ENCODE measurements at regions not wholly inside any gene's neighbourhood (a gene's known extent, or its start where the extent isn't known, plus 50 kb on each side); places are given as distances from the start of the nearest gene placed in this dataset.

DNA sequence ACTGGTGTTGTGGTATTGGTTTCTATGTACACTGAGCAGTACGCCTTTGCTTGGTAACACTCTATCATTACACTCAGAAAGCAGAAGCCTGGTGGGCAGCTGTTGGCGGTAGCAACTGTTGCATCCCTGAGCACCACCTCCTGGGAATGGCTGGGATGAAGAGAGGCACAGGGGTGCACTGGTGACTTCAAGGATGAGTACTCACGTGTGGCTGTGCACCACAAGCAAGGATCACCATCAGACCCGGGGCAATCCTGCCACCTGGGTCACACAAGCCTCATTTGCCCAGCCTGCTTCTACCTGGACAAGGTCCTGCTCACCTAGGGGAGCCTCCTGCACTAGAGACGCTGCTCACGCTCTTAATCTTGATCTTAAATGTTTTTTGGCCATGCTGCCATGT is 336.4 kb downstream of the SI start:
- Histone ChIP-seq H3K9ac (ENCODE audit: extremely low read depth, insufficient read length, low read length) (no peak overlapping the region), H3K79me1 (ENCODE audit: insufficient read depth, low read depth, low read length, poor library complexity, severe bottlenecking) (no peaks in the 10 kb centered on the region), H3K79me2 (ENCODE audit: insufficient read depth, low read length) (no peaks in the 10 kb centered on the region), H3K23me2 (ENCODE audit: insufficient read length, low read depth, low read length, poor library complexity, severe bottlenecking) (no peaks in the 10 kb centered on the region), H2BK15ac (ENCODE audit: low read depth, low read length) (no peak overlapping the region), H2BK20ac (ENCODE audit: low read depth, low read length, poor library complexity, severe bottlenecking) (no peak overlapping the region), H3K18ac (ENCODE audit: insufficient read length, low read depth, low read length) (no peak overlapping the region), H2BK120ac (ENCODE audit: low read depth, low read length, poor library complexity, severe bottlenecking) (no peak overlapping the region), H4K20me1 (ENCODE audit: control insufficient read depth, insufficient read depth, insufficient read length) (no peaks in the 10 kb centered on the region), H3K4ac (ENCODE audit: low read depth, low read length) (no peak overlapping the region), H2BK12ac (ENCODE audit: insufficient read length, low read depth, low read length) (no peak overlapping the region), H2AFZ (ENCODE audit: low read length) (no peak overlapping the region), H3K27ac (ENCODE audit: insufficient read length, low read depth, low read length) (no peak overlapping the region), H3T11ph (ENCODE audit: low read length) (no peak overlapping the region), H3K27me3 (ENCODE audit: insufficient read depth, low read length) (no peaks in the 10 kb centered on the region), H4K91ac (ENCODE audit: insufficient read length, low read depth, low read length) (no peak overlapping the region), H3K14ac (ENCODE audit: insufficient read depth, low read length) (no peak overlapping the region), H2BK5ac (ENCODE audit: insufficient read length, low read length) (no peak overlapping the region), H3K9me3 (ENCODE audit: control insufficient read depth, low read depth, low read length) (no peaks in the 10 kb centered on the region), H3K23ac (ENCODE audit: insufficient read length, low read depth, low read length) (no peak overlapping the region), H4K8ac (replicated peaks; ENCODE audit: insufficient read length, low read depth, low read length) (no peak overlapping the region), H3K56ac (ENCODE audit: insufficient read length, low read depth, low read length) (no peak overlapping the region), H3K4me2 (ENCODE audit: insufficient read depth, insufficient read length, low read length) (no peak overlapping the region), H2AK5ac (ENCODE audit: insufficient read length, low read length) (no peak overlapping the region), H4K5ac (ENCODE audit: insufficient read length, low read depth, low read length) (no peak overlapping the region), H3K4me1 (ENCODE audit: insufficient read depth, low read length) (no peaks in the 10 kb centered on the region; the same call in 1 of the 2 replicates)
- no CpG with 5 or more reads among the region's 6 CpGs for WGBS (ENCODE audit: extremely low coverage, insufficient read length, low lambda C conversion rate)
- peaks cover 3 to 6% of the 10 kb centered on the region in 2 experiments; a peak in 2 of 5 replicates for H3K9me3 Mint-ChIP-seq
- no peak for DNase-seq
- no peak overlapping the region for H3K27ac Mint-ChIP-seq
- H3K4me1 Mint-ChIP-seq: peaks cover 10 to 11% of the 10 kb centered on the region in 2 experiments
- no peaks in the 10 kb centered on the region for H3K27me3 Mint-ChIP-seq (ENCODE audit: low read depth)
- no peak overlapping the region for H3K4me3 Mint-ChIP-seq
- peaks cover 0 to 1% (median 0%) of the 10 kb centered on the region in 3 experiments; a peak in 2 of 7 replicates for H3K36me3 Mint-ChIP-seq (ENCODE audit: insufficient read depth in 1 of 3, low read depth in 3 of 3)
- TF ChIP-seq, protein P1, sequence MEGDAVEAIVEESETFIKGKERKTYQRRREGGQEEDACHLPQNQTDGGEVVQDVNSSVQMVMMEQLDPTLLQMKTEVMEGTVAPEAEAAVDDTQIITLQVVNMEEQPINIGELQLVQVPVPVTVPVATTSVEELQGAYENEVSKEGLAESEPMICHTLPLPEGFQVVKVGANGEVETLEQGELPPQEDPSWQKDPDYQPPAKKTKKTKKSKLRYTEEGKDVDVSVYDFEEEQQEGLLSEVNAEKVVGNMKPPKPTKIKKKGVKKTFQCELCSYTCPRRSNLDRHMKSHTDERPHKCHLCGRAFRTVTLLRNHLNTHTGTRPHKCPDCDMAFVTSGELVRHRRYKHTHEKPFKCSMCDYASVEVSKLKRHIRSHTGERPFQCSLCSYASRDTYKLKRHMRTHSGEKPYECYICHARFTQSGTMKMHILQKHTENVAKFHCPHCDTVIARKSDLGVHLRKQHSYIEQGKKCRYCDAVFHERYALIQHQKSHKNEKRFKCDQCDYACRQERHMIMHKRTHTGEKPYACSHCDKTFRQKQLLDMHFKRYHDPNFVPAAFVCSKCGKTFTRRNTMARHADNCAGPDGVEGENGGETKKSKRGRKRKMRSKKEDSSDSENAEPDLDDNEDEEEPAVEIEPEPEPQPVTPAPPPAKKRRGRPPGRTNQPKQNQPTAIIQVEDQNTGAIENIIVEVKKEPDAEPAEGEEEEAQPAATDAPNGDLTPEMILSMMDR (conservative IDR thresholded peaks at IDR 0.05): no peak
